ENCODE measurements at regions not wholly inside any gene's neighbourhood (a gene's known extent, or its start where the extent isn't known, plus 50 kb on each side); places are given as distances from the start of the nearest gene placed in this dataset.

- Mint-ChIP-seq H3K36me3 (no peaks in the 10 kb centered on the region), H3K4me3 (no peak overlapping the region), H3K4me1 (no peaks in the 10 kb centered on the region), H3K27ac (no peak overlapping the region), H3K9me3 (peaks cover 7% of the 10 kb centered on the region)
- DNase-seq (ENCODE audit: low spot score in 2 of 2), result no peak
- no peak for ATAC-seq
These were observed 1397.3 kb upstream of the MIR17HG start for GRCh38 chr13:89950225-89950624.

GRCh38 chr13:89951341-89951740 is 1396.1 kb upstream of the MIR17HG start:
- no peak overlapping the region for H3K27ac Mint-ChIP-seq
- ATAC-seq (no peak), DNase-seq (ENCODE audit: low spot score in 2 of 2) (no peak)
- H3K9me3 Mint-ChIP-seq, result peaks cover 5% of the 10 kb centered on the region
- no peak overlapping the region for H3K4me3 Mint-ChIP-seq
- no peaks in the 10 kb centered on the region for H3K4me1 Mint-ChIP-seq
- H3K36me3 Mint-ChIP-seq, result no peaks in the 10 kb centered on the region

DNA sequence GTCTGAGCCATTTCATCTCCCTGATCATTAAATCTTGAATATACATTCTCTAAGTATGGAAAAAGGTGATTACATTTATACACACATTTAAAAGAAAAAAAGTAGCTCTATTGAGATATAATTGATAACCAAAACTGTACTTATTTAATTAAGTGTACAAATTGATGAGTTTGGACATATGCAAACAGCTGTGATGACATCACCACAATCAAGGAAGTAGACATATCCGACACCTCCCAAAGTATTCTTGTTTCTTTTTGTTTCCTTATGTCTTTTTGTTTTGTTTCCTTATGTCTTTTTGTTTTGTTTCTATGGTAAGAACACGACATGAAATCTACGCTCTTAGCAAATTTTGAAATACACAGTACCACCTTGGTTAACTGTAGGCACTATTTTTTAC is 1393.9 kb upstream of the MIR17HG start:
- no peak for ATAC-seq
- H3K27ac Mint-ChIP-seq, result no peak overlapping the region
- H3K36me3 Mint-ChIP-seq, result no peaks in the 10 kb centered on the region

DNA sequence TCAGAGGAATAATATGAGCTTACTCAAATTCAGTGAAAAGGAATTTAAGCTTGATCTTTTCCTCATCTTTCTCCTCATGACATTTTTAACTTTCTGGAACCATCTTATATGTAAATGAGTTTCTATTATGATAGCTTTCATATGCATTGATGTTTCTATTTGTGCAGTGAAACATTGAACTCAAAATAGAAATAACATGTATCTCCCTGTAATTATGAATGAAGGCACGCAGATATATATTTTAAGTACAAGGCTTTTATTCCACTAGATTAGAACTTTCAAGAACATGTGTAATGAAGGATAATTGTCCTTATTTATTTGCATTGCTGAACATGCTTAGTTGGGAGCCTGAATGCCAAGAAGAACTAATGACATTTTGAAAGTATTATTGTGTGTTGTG is 1391.7 kb upstream of the MIR17HG start:
- Mint-ChIP-seq H3K4me3 (no peak overlapping the region), H3K36me3 (no peaks in the 10 kb centered on the region), H3K27ac (no peak overlapping the region), H3K4me1 (no peaks in the 10 kb centered on the region), H3K9me3 (peaks cover 12% of the 10 kb centered on the region)
- ATAC-seq (no peak), DNase-seq (ENCODE audit: low spot score in 2 of 2) (no peak)

More for the DNA sequence above, 1393.9 kb upstream of the MIR17HG start:
- DNase-seq (ENCODE audit: low spot score in 2 of 2), result no peak
- no peaks in the 10 kb centered on the region for H3K4me1 Mint-ChIP-seq
- H3K4me3 Mint-ChIP-seq, result no peak overlapping the region
- peaks cover 5% of the 10 kb centered on the region for H3K9me3 Mint-ChIP-seq

DNA sequence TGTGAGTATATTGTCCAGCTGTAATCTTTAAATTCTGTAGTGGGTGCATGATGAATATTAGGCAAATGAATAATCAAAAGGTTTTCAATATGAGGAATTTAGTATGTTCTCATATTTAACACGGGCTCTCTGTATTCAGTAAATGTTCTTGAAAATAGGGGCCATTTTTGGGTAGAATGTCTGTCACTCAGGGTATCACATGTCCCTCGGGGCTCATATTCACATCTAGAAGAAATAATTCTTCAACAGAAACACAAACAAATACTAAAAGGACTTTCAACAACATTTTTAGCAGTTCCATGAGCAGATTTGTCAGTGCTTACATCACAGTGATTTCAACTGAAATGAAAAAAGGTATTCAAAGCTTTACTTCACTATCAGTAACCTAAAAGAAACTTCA is 1388.4 kb upstream of the MIR17HG start:
- Mint-ChIP-seq H3K9me3 (peaks cover 11% of the 10 kb centered on the region), H3K4me3 (no peak overlapping the region), H3K27ac (no peak overlapping the region), H3K4me1 (no peaks in the 10 kb centered on the region), H3K36me3 (no peaks in the 10 kb centered on the region)
- ATAC-seq (no peak), DNase-seq (ENCODE audit: low spot score in 2 of 2) (no peak)

DNA sequence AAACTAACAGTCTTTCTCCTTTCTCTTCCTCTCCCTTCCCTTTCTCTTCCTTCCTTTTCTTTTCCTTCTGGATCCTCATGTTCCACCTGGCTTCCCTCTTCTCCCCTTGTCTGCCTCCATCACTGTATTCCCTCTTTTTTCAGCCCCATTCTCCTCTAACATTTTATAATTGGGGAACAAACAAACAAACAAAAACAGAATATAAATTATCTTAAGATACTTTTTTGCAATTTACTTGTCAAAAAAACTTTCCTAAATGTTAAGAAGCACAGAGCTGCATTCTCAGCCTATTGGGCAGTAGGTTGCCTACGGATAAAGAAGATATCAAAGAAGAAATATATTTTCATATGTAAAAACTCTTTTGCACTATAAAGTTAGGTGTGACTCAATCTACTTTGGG is 1382.2 kb upstream of the MIR17HG start:
- ATAC-seq, result no peak
- Mint-ChIP-seq H3K36me3 (no peaks in the 10 kb centered on the region), H3K9me3 (peaks cover 17% of the 10 kb centered on the region), H3K27ac (no peak overlapping the region), H3K4me3 (no peak overlapping the region), H3K4me1 (no peaks in the 10 kb centered on the region)
- no peak for DNase-seq (ENCODE audit: low spot score in 2 of 2)

DNA sequence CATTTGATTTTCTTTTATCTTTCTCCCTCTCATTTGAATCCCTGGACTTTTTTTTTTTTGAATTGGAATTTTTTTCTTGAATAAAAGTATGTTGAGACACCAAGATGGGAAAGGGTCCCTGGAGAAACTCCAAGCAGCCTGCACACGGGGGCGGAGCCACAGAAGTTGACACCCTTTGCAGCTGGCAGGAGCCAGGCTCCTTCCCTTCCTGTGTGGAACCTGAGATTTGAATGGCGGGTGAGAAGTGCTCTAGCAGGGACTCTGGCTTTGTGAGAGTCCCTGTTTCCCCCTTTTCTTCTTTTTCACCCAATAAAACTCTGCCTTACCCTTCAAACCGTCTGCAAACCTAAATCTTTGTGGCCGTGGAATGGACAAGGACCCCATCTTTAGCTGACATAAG is 1381.0 kb upstream of the MIR17HG start:
- H3K36me3 Mint-ChIP-seq, result no peaks in the 10 kb centered on the region
- H3K4me3 Mint-ChIP-seq, result no peak overlapping the region
- peaks cover 18% of the 10 kb centered on the region for H3K9me3 Mint-ChIP-seq
- ATAC-seq (no peak), DNase-seq (ENCODE audit: low spot score in 2 of 2) (no peak)
- no peaks in the 10 kb centered on the region for H3K4me1 Mint-ChIP-seq
- no peak overlapping the region for H3K27ac Mint-ChIP-seq

DNA sequence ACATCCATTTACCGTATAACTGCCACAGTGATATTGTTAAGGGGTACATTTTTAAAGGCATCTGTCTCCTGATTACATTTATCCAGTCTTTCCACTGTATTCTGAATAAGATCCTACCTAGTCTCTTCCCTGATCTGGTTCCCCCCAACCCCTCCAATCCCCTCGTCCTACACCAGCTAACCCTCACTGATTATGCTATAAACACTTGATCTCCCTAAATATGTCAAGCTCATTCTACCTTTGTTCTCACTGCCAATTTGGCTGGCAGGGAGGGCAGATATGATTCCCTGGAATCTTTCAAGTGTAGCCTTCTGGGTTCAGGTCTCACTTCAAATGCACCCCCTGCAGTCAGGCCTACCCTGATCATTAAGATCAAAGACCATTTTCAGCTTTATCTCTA is 1379.8 kb upstream of the MIR17HG start:
- no peak for ATAC-seq
- Mint-ChIP-seq H3K36me3 (no peaks in the 10 kb centered on the region), H3K27ac (no peak overlapping the region), H3K9me3 (peaks cover 18% of the 10 kb centered on the region), H3K4me1 (no peaks in the 10 kb centered on the region), H3K4me3 (no peak overlapping the region)
- DNase-seq (ENCODE audit: low spot score in 2 of 2), result no peak

DNA sequence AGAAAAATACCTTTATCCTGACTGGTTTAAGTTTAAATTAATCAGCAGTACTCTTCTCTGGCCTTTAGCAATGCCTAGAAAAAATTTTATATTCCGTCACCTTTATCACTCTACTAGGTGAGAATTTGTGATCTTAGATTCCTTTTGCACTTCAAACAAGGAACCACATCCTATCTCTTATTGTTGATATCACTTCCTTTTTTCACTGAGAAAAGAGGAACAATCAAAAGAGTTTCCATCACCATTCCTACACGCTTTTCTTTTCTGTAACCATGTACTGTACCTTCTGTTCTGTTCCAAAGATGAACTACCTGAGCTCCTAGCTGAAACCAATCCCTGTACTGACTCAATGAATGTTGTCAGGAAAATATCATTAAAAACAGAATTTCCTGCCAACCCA is 1379.0 kb upstream of the MIR17HG start:
- Mint-ChIP-seq H3K4me3 (no peak overlapping the region), H3K9me3 (peaks cover 18% of the 10 kb centered on the region), H3K36me3 (no peaks in the 10 kb centered on the region), H3K4me1 (no peaks in the 10 kb centered on the region), H3K27ac (no peak overlapping the region)
- DNase-seq (ENCODE audit: low spot score in 2 of 2) (no peak), ATAC-seq (no peak)

DNA sequence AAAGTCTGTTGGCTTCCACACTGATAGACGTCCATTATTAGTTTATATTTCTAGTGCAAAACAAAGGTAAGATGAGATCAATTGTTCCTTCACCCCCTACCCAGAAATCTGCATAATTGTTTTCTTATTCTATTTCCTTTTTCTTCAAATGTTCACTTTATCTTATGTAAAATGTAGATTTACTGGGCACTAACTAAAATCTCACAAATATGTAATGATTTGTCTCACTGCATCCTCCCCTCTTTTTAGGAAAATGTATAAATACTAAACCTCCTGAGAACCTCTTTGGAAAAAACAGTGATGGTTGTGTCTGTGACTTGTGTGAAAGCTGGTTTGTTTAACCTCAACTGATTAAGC is 1377.2 kb upstream of the MIR17HG start:
- ATAC-seq (no peak), DNase-seq (ENCODE audit: low spot score in 2 of 2) (no peak)
- Mint-ChIP-seq H3K9me3 (peaks cover 11% of the 10 kb centered on the region), H3K36me3 (no peaks in the 10 kb centered on the region), H3K27ac (no peak overlapping the region), H3K4me1 (no peaks in the 10 kb centered on the region), H3K4me3 (no peak overlapping the region)

- Mint-ChIP-seq H3K4me3 (no peak overlapping the region), H3K27ac (no peak overlapping the region), H3K36me3 (no peaks in the 10 kb centered on the region), H3K9me3 (no peaks in the 10 kb centered on the region), H3K4me1 (no peaks in the 10 kb centered on the region)
- DNase-seq (ENCODE audit: low spot score in 2 of 2), result no peak
- ATAC-seq, result no peak
These were observed 1370.3 kb upstream of the MIR17HG start for GRCh38 chr13:89977203-89977602.

- no peaks in the 10 kb centered on the region for H3K4me1 Mint-ChIP-seq
- ATAC-seq, result no peak
- no peak for DNase-seq (ENCODE audit: low spot score in 2 of 2)
- H3K9me3 Mint-ChIP-seq, result peaks cover 3% of the 10 kb centered on the region
- H3K36me3 Mint-ChIP-seq, result no peaks in the 10 kb centered on the region
- no peak overlapping the region for H3K4me3 Mint-ChIP-seq
- no peak overlapping the region for H3K27ac Mint-ChIP-seq
These were observed 1366.6 kb upstream of the MIR17HG start for GRCh38 chr13:89980896-89981295.

- DNase-seq (ENCODE audit: low spot score in 2 of 2) (no peak), ATAC-seq (no peak)
- Mint-ChIP-seq H3K36me3 (no peaks in the 10 kb centered on the region), H3K4me3 (no peak overlapping the region), H3K27ac (no peak overlapping the region), H3K4me1 (no peaks in the 10 kb centered on the region), H3K9me3 (peaks cover 3% of the 10 kb centered on the region)
These were observed 1364.9 kb upstream of the MIR17HG start for GRCh38 chr13:89982407-89983095.

DNA sequence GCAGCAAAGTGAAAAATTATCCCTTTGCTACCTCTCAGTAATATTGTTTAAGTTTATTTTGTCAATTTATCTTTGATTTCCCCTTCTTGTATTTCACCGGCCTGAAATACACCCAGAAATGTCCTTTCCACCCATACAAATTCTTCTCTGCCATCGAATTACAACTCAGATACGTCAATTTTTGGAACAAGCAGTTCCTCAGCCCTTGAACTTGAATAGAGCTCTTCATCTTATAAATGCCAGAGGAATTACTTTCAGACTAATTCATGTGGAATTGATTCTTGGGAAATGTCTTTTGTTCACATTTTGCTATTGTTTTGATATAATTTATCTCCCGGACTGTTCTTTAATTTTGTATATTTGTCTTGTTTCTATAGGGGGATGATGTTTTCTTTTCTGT is 1359.3 kb upstream of the MIR17HG start:
- ATAC-seq (no peak), DNase-seq (ENCODE audit: low spot score in 2 of 2) (no peak)
- H3K9me3 Mint-ChIP-seq, result peaks cover 10% of the 10 kb centered on the region
- no peak overlapping the region for H3K4me3 Mint-ChIP-seq
- no peak overlapping the region for H3K27ac Mint-ChIP-seq
- no peaks in the 10 kb centered on the region for H3K4me1 Mint-ChIP-seq
- H3K36me3 Mint-ChIP-seq, result no peaks in the 10 kb centered on the region

DNA sequence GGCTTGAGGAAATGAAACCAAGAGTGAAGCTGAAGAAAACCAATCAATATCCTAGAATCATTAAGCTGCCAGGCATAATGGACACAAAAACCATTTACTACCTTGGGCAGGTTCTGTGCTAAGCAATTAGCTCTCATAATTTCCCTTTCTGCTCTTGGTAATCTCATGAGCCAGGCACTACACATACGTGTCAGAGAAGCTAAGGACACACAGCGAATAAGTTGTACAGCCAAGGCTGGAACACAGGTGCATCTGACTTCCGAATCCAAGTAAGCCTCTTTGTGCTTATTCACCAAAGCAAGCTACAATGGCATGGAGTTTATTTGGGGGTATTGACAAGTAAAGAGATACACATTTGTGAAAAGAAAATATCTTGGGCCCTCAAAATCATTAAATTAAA is 1343.9 kb upstream of the MIR17HG start:
- no peaks in the 10 kb centered on the region for H3K4me1 Mint-ChIP-seq
- no peaks in the 10 kb centered on the region for H3K36me3 Mint-ChIP-seq
- H3K4me3 Mint-ChIP-seq, result no peak overlapping the region
- peaks cover 17% of the 10 kb centered on the region for H3K9me3 Mint-ChIP-seq
- DNase-seq (ENCODE audit: low spot score in 2 of 2), result no peak
- H3K27ac Mint-ChIP-seq, result no peak overlapping the region
- no peak for ATAC-seq

DNA sequence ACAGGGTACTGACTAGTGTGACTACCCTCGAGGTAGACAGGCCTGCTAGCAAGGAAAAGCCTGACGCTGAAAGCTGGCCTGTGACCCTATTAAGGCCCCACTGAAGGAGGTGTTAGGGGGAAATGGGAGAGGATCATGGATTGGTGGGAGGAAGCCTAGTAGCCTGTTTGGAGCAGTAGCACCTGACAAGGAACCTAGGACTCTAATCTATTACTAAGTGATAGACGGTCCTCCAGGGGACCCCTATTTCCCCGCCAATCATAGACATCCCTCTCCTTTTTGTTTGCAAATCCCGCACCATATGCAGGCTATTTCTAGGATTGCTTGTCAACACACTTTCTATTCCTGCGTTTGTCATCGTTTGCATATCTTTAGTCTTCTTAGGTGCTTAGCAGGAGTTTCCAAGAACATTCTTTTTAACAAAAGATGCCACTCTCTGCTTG is 1338.8 kb upstream of the MIR17HG start:
- no peak for ATAC-seq
- Mint-ChIP-seq H3K36me3 (no peaks in the 10 kb centered on the region), H3K9me3 (peaks cover 13% of the 10 kb centered on the region), H3K4me1 (no peaks in the 10 kb centered on the region), H3K4me3 (no peak overlapping the region), H3K27ac (no peak overlapping the region)
- no peak for DNase-seq (ENCODE audit: low spot score in 2 of 2)

GRCh38 chr13:90014038-90014437 is 1333.4 kb upstream of the MIR17HG start:
- H3K4me3 Mint-ChIP-seq, result no peak overlapping the region
- DNase-seq (ENCODE audit: low spot score in 2 of 2) (no peak), ATAC-seq (no peak)
- peaks cover 9% of the 10 kb centered on the region for H3K9me3 Mint-ChIP-seq
- H3K27ac Mint-ChIP-seq, result no peak overlapping the region
- H3K4me1 Mint-ChIP-seq, result no peaks in the 10 kb centered on the region
- H3K36me3 Mint-ChIP-seq, result no peaks in the 10 kb centered on the region
